GM13976 (cell line): ENCODE measurements at regions not wholly inside any gene's neighbourhood (a gene's known extent, or its start where the extent isn't known, plus 50 kb on each side); places are given as distances from the start of the nearest gene placed in this dataset.
"Not testable (repeated sequence)": the region's sequence is repeated elsewhere in the genome, so short reads cannot be mapped to it uniquely, and the experiment has no call there.

Source experiments
- DNase-seq: peaks from one replicate; pipeline ENCODE4 v3.0.0; 2012; ENCODE audit warnings: low spot score
- CTCF ChIP-seq: IDR thresholded peaks from 2 replicates; pipeline ENCODE4 v1.5.1; 2012; ENCODE audit warnings: borderline replicate concordance, mild to moderate bottlenecking; ENCODE audit not compliant: insufficient read depth; ENCODE audit errors: extremely low read depth, missing control alignments, control extremely low read depth
- in situ Hi-C: fragments of 300-500 bp; cut with MboI; formaldehyde crosslinking; loops from one replicate; pipeline ENCODE4 v1.12.0; 2022; ENCODE audit warnings: low sequenced_read_pairs, mixed read lengths, inconsistent platforms; ENCODE audit not compliant: unreplicated experiment

GRCh38 chr5:42989190-42989589 lies 50.9 kb downstream of the ANXA2R start:
- TF ChIP-seq CTCF, result no peak
- in situ Hi-C loops, result no loop called here
- no peak for DNase-seq

- no peak for DNase-seq
- no peak for TF ChIP-seq CTCF
- in situ Hi-C loops, result no loop called here
Observed at GRCh38 chr5:42988568-42988967, 51.6 kb downstream of the ANXA2R start.

- in situ Hi-C loops, result no loop called here
Observed at GRCh38 chr5:42985129-42986037, 54.7 kb downstream of the ANXA2R start.

GRCh38 chr5:42984307-42984706 lies 55.8 kb downstream of the ANXA2R start:
- in situ Hi-C loops, result no loop called here

More at GRCh38 chr5:42985129-42986037, 54.7 kb downstream of the ANXA2R start:
- DNase-seq, result no peak
- no peak for TF ChIP-seq CTCF

GRCh38 chr5:42982107-42982622 lies 58.0 kb downstream of the ANXA2R start:
- in situ Hi-C loops, result no loop called here
- DNase-seq, result no peak
- no peak for TF ChIP-seq CTCF

More at GRCh38 chr5:42984307-42984706, 55.8 kb downstream of the ANXA2R start:
- no peak for TF ChIP-seq CTCF
- DNase-seq, result no peak

GRCh38 chr5:42981417-42982106 lies 58.6 kb downstream of the ANXA2R start:
- in situ Hi-C loops, DNase-seq: not testable (repeated sequence)

- in situ Hi-C loops, DNase-seq: not testable (repeated sequence)
Observed at GRCh38 chr5:42981015-42981414, 59.1 kb downstream of the ANXA2R start.

- in situ Hi-C loops, DNase-seq: not testable (repeated sequence)
Observed at GRCh38 chr5:42980391-42980790, 59.7 kb downstream of the ANXA2R start.

GRCh38 chr5:42979242-42979641 lies 60.9 kb downstream of the ANXA2R start:
- DNase-seq, in situ Hi-C loops: not testable (repeated sequence)
